GM20431 (cell line): ENCODE measurements at regions not wholly inside any gene's neighbourhood (a gene's known extent, or its start where the extent isn't known, plus 50 kb on each side); places are given as distances from the start of the nearest gene placed in this dataset.

Experiments used
- in situ Hi-C: fragments of 300-500 bp; cut with MseI, MboI; formaldehyde crosslinking; loops from one replicate; pipeline ENCODE4 v1.15.0; 2020; ENCODE audit warnings: low sequenced_read_pairs; ENCODE audit not compliant: unreplicated experiment

- in situ Hi-C loops: no loop called here
Observed at GRCh38 chr3:135694142-135694541, 271.4 kb upstream of the PPP2R3A start.

GRCh38 chr3:135699741-135700140, 265.8 kb upstream of the PPP2R3A start:
- in situ Hi-C loops: no loop called here

- in situ Hi-C loops: no loop called here
Observed at GRCh38 chr3:135706758-135707375, 258.7 kb upstream of the PPP2R3A start.

- in situ Hi-C loops: no loop called here
Observed at GRCh38 chr3:135719449-135719848, 246.1 kb upstream of the PPP2R3A start.

GRCh38 chr3:135728007-135728721, 237.4 kb upstream of the PPP2R3A start:
- in situ Hi-C loops: no loop called here

GRCh38 chr3:135731546-135731945, 234.0 kb upstream of the PPP2R3A start:
- in situ Hi-C loops: no loop called here

GRCh38 chr3:135736740-135737139, 228.8 kb upstream of the PPP2R3A start:
- in situ Hi-C loops: no loop called here

GRCh38 chr3:135739779-135740178, 225.7 kb upstream of the PPP2R3A start:
- in situ Hi-C loops: no loop called here

- in situ Hi-C loops: no loop called here
Observed at GRCh38 chr3:135740211-135740610, 225.3 kb upstream of the PPP2R3A start.

- in situ Hi-C loops: no loop called here
Observed at GRCh38 chr3:135740751-135741150, 224.8 kb upstream of the PPP2R3A start.

- in situ Hi-C loops: no loop called here
Observed at GRCh38 chr3:135751991-135752390, 213.5 kb upstream of the PPP2R3A start.

- in situ Hi-C loops: no loop called here
Observed at GRCh38 chr3:135752851-135753250, 212.7 kb upstream of the PPP2R3A start.

GRCh38 chr3:135753506-135753905, 212.0 kb upstream of the PPP2R3A start:
- in situ Hi-C loops: no loop called here

- in situ Hi-C loops: no loop called here
Observed at GRCh38 chr3:135755330-135756105, 210.0 kb upstream of the PPP2R3A start.

- in situ Hi-C loops: no loop called here
Observed at GRCh38 chr3:135756106-135756668, 209.3 kb upstream of the PPP2R3A start.

- in situ Hi-C loops: no loop called here
Observed at GRCh38 chr3:135757421-135757820, 208.1 kb upstream of the PPP2R3A start.

GRCh38 chr3:135758961-135759360, 206.6 kb upstream of the PPP2R3A start:
- in situ Hi-C loops: no loop called here

- in situ Hi-C loops: no loop called here
Observed at GRCh38 chr3:135759651-135760050, 205.9 kb upstream of the PPP2R3A start.

GRCh38 chr3:135760581-135760980, 204.9 kb upstream of the PPP2R3A start:
- in situ Hi-C loops: no loop called here

- in situ Hi-C loops: no loop called here
Observed at GRCh38 chr3:135762188-135762856, 203.2 kb upstream of the PPP2R3A start.
